Gastroesophageal sphincter (tissue), 3 donors: ENCODE measurements at regions not wholly inside any gene's neighbourhood (a gene's known extent, or its start where the extent isn't known, plus 50 kb on each side); places are given as distances from the start of the nearest gene placed in this dataset.

Source experiments
- CTCF ChIP-seq, 4 experiments: fragments of 200-600 bp in 2 of 4; fragments of 450-650 bp in 2 of 4; sonication (generic) in 1 of 4; IDR thresholded peaks; one replicate each; pipeline ENCODE4 v1.5.1; 2017 to 2019; ENCODE audit warnings: antibody characterized with exemption in 4 of 4, mild to moderate bottlenecking in 2 of 4, moderate library complexity in 2 of 4
- EP300 ChIP-seq: sonication (generic); formaldehyde crosslinking; IDR thresholded peaks from one replicate; pipeline ENCODE4 v1.6.1; 2017; ENCODE audit warnings: antibody characterized with exemption, mild to moderate bottlenecking
- POLR2AphosphoS5 ChIP-seq: sonication (generic); formaldehyde crosslinking; IDR thresholded peaks from one replicate; pipeline ENCODE4 v1.6.1; 2017; ENCODE audit warnings: antibody characterized with exemption

- TF ChIP-seq CTCF (IDR thresholded peaks at IDR 0.05) (no peak), POLR2AphosphoS5 (no peak), EP300 (no peak)
Observed at GRCh38 chr7:36039671-36040070, 113.4 kb upstream of the EEPD1 start.
